Esophagus (tissue), 2 donors: ENCODE measurements at regions not wholly inside any gene's neighbourhood (a gene's known extent, or its start where the extent isn't known, plus 50 kb on each side); places are given as distances from the start of the nearest gene placed in this dataset.

Experiments used
- H3K27ac ChIP-seq, 2 donors: one replicate each; pipeline ENCODE4 v1.5.1; 2013; ENCODE audit warnings: low read depth in 2 of 2, mild to moderate bottlenecking in 2 of 2, inconsistent platforms in 1 of 2, low read length in 1 of 2, moderate library complexity in 1 of 2
- H3K27me3 ChIP-seq, 2 donors: one replicate each; pipeline ENCODE4 v1.6.1; 2013; ENCODE audit warnings: low read length in 2 of 2, control low read depth in 1 of 2, mild to moderate bottlenecking in 1 of 2; ENCODE audit not compliant: insufficient read depth in 2 of 2, control insufficient read depth in 1 of 2
- H3K36me3 ChIP-seq, 2 donors: one replicate each; pipeline ENCODE4 v1.6.1; 2013; ENCODE audit warnings: low read length in 1 of 2; ENCODE audit not compliant: control insufficient read depth in 2 of 2, insufficient read depth in 2 of 2
- H3K4me1 ChIP-seq, 2 donors: one replicate each; pipeline ENCODE4 v1.6.1; 2013; ENCODE audit warnings: low read length in 1 of 2; ENCODE audit not compliant: control insufficient read depth in 2 of 2, insufficient read depth in 2 of 2
- H3K4me3 ChIP-seq, 2 donors: one replicate each; pipeline ENCODE4 v1.5.1; 2013; ENCODE audit warnings: low read length in 2 of 2, mild to moderate bottlenecking in 2 of 2, low read depth in 1 of 2, moderate library complexity in 1 of 2
- H3K9me3 ChIP-seq, 2 donors: one replicate each; pipeline ENCODE4 v1.6.1; 2013; ENCODE audit warnings: mild to moderate bottlenecking in 2 of 2, low read depth in 1 of 2, low read length in 1 of 2, moderate library complexity in 1 of 2; ENCODE audit not compliant: control insufficient read depth in 2 of 2, insufficient read depth in 1 of 2
- WGBS, 2 donors: extraction: QIAGEN DNeasy Blood & Tissue Kit; methylation state at CpG; one replicate each; pipeline ENCODE4 v1.1.7; 2013; 5-methylcytosine and 5-hydroxymethylcytosine counted together
- donor health status: healthy with polysubstance abuse.
- donor health status: Bipolar disorder and iron deficiency.

GRCh38 chr3:18870642-18871041 is 277.7 kb upstream of the KCNH8 start:
- H3K9me3 ChIP-seq, result no peaks in the 10 kb centered on the region
- no peak overlapping the region for H3K27ac ChIP-seq
- no peak overlapping the region for H3K4me3 ChIP-seq
- no peaks in the 10 kb centered on the region for H3K36me3 ChIP-seq
- WGBS, 2 donors, result 61 to 63% methylated on average over 2 of the region's 2 CpGs
- H3K27me3 ChIP-seq, result no peaks in the 10 kb centered on the region
- H3K4me1 ChIP-seq, result no peaks in the 10 kb centered on the region

- no peaks in the 10 kb centered on the region for H3K4me1 ChIP-seq
- H3K9me3 ChIP-seq, result no peaks in the 10 kb centered on the region
- H3K27me3 ChIP-seq, result no peaks in the 10 kb centered on the region
- H3K27ac ChIP-seq, result no peak overlapping the region
- no peak overlapping the region for H3K4me3 ChIP-seq
- 37 to 46% methylated on average over 1 of the region's 1 CpG for WGBS, 2 donors
- H3K36me3 ChIP-seq, result no peaks in the 10 kb centered on the region
Observed at GRCh38 chr3:18870074-18870640, 278.2 kb upstream of the KCNH8 start.

- no peak overlapping the region for H3K27ac ChIP-seq
- no peak overlapping the region for H3K4me3 ChIP-seq
- H3K9me3 ChIP-seq, result no peaks in the 10 kb centered on the region
- no peaks in the 10 kb centered on the region for H3K36me3 ChIP-seq
- WGBS, 2 donors, result 76% methylated on average over 4 of the region's 4 CpGs
- no peaks in the 10 kb centered on the region for H3K27me3 ChIP-seq
- no peaks in the 10 kb centered on the region for H3K4me1 ChIP-seq
Observed at GRCh38 chr3:18868911-18869689, 279.2 kb upstream of the KCNH8 start.

GRCh38 chr3:18866899-18867298 is 281.4 kb upstream of the KCNH8 start:
- H3K4me1 ChIP-seq, result no peaks in the 10 kb centered on the region

GRCh38 chr3:18864933-18865731 is 283.2 kb upstream of the KCNH8 start:
- Histone ChIP-seq H3K27me3 (no peaks in the 10 kb centered on the region), H3K27ac (no peak overlapping the region)
- WGBS, 2 donors, result 58 to 59% methylated on average over 3 of the region's 3 CpGs

More at GRCh38 chr3:18866899-18867298, 281.4 kb upstream of the KCNH8 start:
- Histone ChIP-seq H3K27me3 (no peaks in the 10 kb centered on the region), H3K27ac (no peak overlapping the region), H3K9me3 (no peaks in the 10 kb centered on the region), H3K4me3 (no peak overlapping the region), H3K36me3 (no peaks in the 10 kb centered on the region)
- whole genome bisulfite sequencing, 2 donors, result 57 to 59% methylated on average over 1 of the region's 1 CpG

GRCh38 chr3:18862077-18862476 is 286.2 kb upstream of the KCNH8 start:
- H3K27ac ChIP-seq, result no peak overlapping the region
- H3K27me3 ChIP-seq, result no peaks in the 10 kb centered on the region
- H3K4me3 ChIP-seq, result no peak overlapping the region
- no peaks in the 10 kb centered on the region for H3K4me1 ChIP-seq
- no peaks in the 10 kb centered on the region for H3K36me3 ChIP-seq
- no peaks in the 10 kb centered on the region for H3K9me3 ChIP-seq
- WGBS, 2 donors, result 94 to 95% methylated on average over 2 of the region's 2 CpGs

More at GRCh38 chr3:18864933-18865731, 283.2 kb upstream of the KCNH8 start:
- Histone ChIP-seq H3K4me3 (no peak overlapping the region), H3K4me1 (no peaks in the 10 kb centered on the region), H3K9me3 (no peaks in the 10 kb centered on the region), H3K36me3 (no peaks in the 10 kb centered on the region)

- H3K27ac ChIP-seq, result no peak overlapping the region
Observed at GRCh38 chr3:18861137-18861536, 287.2 kb upstream of the KCNH8 start.

GRCh38 chr3:18853269-18853668 is 295.0 kb upstream of the KCNH8 start:
- Histone ChIP-seq H3K36me3 (no peaks in the 10 kb centered on the region), H3K9me3 (no peaks in the 10 kb centered on the region), H3K27me3 (no peaks in the 10 kb centered on the region), H3K4me1 (no peaks in the 10 kb centered on the region), H3K4me3 (no peak overlapping the region), H3K27ac (no peak overlapping the region)
- 49 to 59% methylated on average over 1 of the region's 1 CpG for WGBS, 2 donors

More at GRCh38 chr3:18861137-18861536, 287.2 kb upstream of the KCNH8 start:
- no peaks in the 10 kb centered on the region for H3K9me3 ChIP-seq
- no peaks in the 10 kb centered on the region for H3K27me3 ChIP-seq
- no peaks in the 10 kb centered on the region for H3K4me1 ChIP-seq
- H3K4me3 ChIP-seq, result no peak overlapping the region
- WGBS, 2 donors, result 65 to 66% methylated on average over 3 of the region's 3 CpGs
- no peaks in the 10 kb centered on the region for H3K36me3 ChIP-seq

- no peaks in the 10 kb centered on the region for H3K9me3 ChIP-seq
- H3K36me3 ChIP-seq, result no peaks in the 10 kb centered on the region
- WGBS, 2 donors, result 44 to 52% methylated on average over 5 of the region's 5 CpGs
- no peak overlapping the region for H3K27ac ChIP-seq
- H3K27me3 ChIP-seq, result no peaks in the 10 kb centered on the region
- no peaks in the 10 kb centered on the region for H3K4me1 ChIP-seq
- no peak overlapping the region for H3K4me3 ChIP-seq
Observed at GRCh38 chr3:18847583-18848197, 300.6 kb upstream of the KCNH8 start.
